SKM-1 treated with dmso at 0.1 percent for 144 hours (cell line): ENCODE measurements at regions not wholly inside any gene's neighbourhood (a gene's known extent, or its start where the extent isn't known, plus 50 kb on each side); places are given as distances from the start of the nearest gene placed in this dataset.

ENCODE experiments used
- DNase-seq: peaks from one replicate; lab custom pipeline; 2025; ENCODE audit not compliant: unreplicated experiment; lab: John Stamatoyannopoulos, UW

GRCh38 chr19:31223740-31224534 lies 125.3 kb downstream of the TSHZ3 start:
- DNase-seq, result no peak

GRCh38 chr19:31220540-31220939 lies 128.7 kb downstream of the TSHZ3 start:
- DNase-seq, result peak; percentile 3

- DNase-seq, result no peak
Measured at GRCh38 chr19:31214997-31215396, 134.2 kb downstream of the TSHZ3 start.

- DNase-seq, result peak; percentile 83
Measured at GRCh38 chr19:31214086-31214485, 135.2 kb downstream of the TSHZ3 start.

- no peak for DNase-seq
Measured at GRCh38 chr19:31211088-31211487, 138.1 kb downstream of the TSHZ3 start.

GRCh38 chr19:31205887-31206518 lies 143.2 kb downstream of the TSHZ3 start:
- no peak for DNase-seq

GRCh38 chr19:31204115-31204514 lies 145.1 kb downstream of the TSHZ3 start:
- DNase-seq, result no peak

- DNase-seq, result no peak
Measured at GRCh38 chr19:31185261-31185660, 164.0 kb downstream of the TSHZ3 start.

GRCh38 chr19:31181535-31181934 lies 167.7 kb downstream of the TSHZ3 start:
- DNase-seq, result peak; percentile 4

GRCh38 chr19:31180907-31181306 lies 168.3 kb downstream of the TSHZ3 start:
- DNase-seq, result no peak

GRCh38 chr19:31179471-31179852 lies 169.8 kb downstream of the TSHZ3 start:
- no peak for DNase-seq

- no peak for DNase-seq
Measured at GRCh38 chr19:31178833-31179470, 170.3 kb downstream of the TSHZ3 start.

GRCh38 chr19:31177246-31177645 lies 172.0 kb downstream of the TSHZ3 start:
- DNase-seq, result no peak

- DNase-seq, result no peak
Measured at GRCh38 chr19:31175564-31176348, 173.5 kb downstream of the TSHZ3 start.

- no peak for DNase-seq
Measured at GRCh38 chr19:31174948-31175347, 174.3 kb downstream of the TSHZ3 start.

GRCh38 chr19:31173991-31174390 lies 175.2 kb downstream of the TSHZ3 start:
- no peak for DNase-seq

GRCh38 chr19:31171936-31172335 lies 177.3 kb downstream of the TSHZ3 start:
- DNase-seq, result no peak

- DNase-seq, result no peak
Measured at GRCh38 chr19:31170046-31170445, 179.2 kb downstream of the TSHZ3 start.

- no peak for DNase-seq
Measured at GRCh38 chr19:31168106-31168625, 181.1 kb downstream of the TSHZ3 start.

GRCh38 chr19:31167690-31168089 lies 181.5 kb downstream of the TSHZ3 start:
- no peak for DNase-seq

- no peak for DNase-seq
Measured at GRCh38 chr19:31166206-31166605, 183.0 kb downstream of the TSHZ3 start.
